ENCODE measurements at regions not wholly inside any gene's neighbourhood (a gene's known extent, or its start where the extent isn't known, plus 50 kb on each side); places are given as distances from the start of the nearest gene placed in this dataset.

- TF ChIP-seq CTCF (IDR thresholded peaks at IDR 0.05 in 4 of 5, conservative IDR thresholded peaks at IDR 0.05 in 1 of 5): no peak
- TF ChIP-seq POLR2A (IDR thresholded peaks at IDR 0.05): no peak
Observed at GRCh38 chr5:163867738-163868137, 362.3 kb downstream of the MAT2B start.

Data from gastrocnemius medialis (tissue), 4 donors.